Mucosa of rectum (tissue), 2 donors: ENCODE measurements at regions not wholly inside any gene's neighbourhood (a gene's known extent, or its start where the extent isn't known, plus 50 kb on each side); places are given as distances from the start of the nearest gene placed in this dataset.

Experiments used
- H3K27ac ChIP-seq, 2 donors: one replicate each; pipeline ENCODE4 v1.7.0; 2013; ENCODE audit warnings: inconsistent platforms in 2 of 2, low read depth in 2 of 2, low read length in 2 of 2
- H3K27me3 ChIP-seq, 2 donors: one replicate each; pipeline ENCODE4 v1.7.0; 2013; ENCODE audit warnings: low read length in 2 of 2; ENCODE audit not compliant: control insufficient read depth in 2 of 2, insufficient read depth in 2 of 2
- H3K36me3 ChIP-seq, 2 donors: one replicate each; pipeline ENCODE4 v1.7.0; 2013; ENCODE audit warnings: low read length in 2 of 2; ENCODE audit not compliant: control insufficient read depth in 2 of 2, insufficient read depth in 2 of 2
- H3K4me1 ChIP-seq, 2 donors: one replicate each; pipeline ENCODE4 v1.7.0; 2013; ENCODE audit warnings: low read length in 2 of 2, mild to moderate bottlenecking in 1 of 2; ENCODE audit not compliant: control insufficient read depth in 2 of 2, insufficient read depth in 2 of 2
- H3K4me3 ChIP-seq, 2 donors: one replicate each; pipeline ENCODE4 v1.7.0; 2013; ENCODE audit warnings: low read length in 2 of 2
- H3K9ac ChIP-seq, 2 donors: one replicate each; pipeline ENCODE4 v1.7.0; 2013; ENCODE audit warnings: low read length in 2 of 2, low read depth in 1 of 2, mild to moderate bottlenecking in 1 of 2
- H3K9me3 ChIP-seq, 2 donors: one replicate each; pipeline ENCODE4 v1.7.0; 2013; ENCODE audit warnings: low read length in 2 of 2; ENCODE audit not compliant: control insufficient read depth in 2 of 2
- donor health status: healthy.
- donor health status: Normal muscosa, but diverticular disease.

DNA sequence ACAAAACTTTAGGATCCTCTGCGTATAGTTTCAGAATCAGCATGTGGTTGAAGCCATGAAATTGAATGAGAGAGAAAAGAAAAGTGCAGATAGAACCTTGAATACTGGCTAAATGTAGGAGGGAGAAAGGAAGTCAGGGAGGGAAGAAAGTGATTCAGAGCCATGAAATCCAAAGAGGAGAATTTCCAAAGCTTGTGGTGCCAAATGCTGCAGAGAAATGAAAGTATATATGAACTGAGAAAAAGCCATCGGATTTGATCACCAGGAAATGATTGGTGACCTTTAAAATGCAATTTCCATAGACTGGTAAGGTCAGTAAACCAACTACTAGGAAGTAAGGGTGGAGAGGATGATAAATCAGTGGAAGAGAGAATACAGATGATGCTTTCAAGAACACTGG, 142.3 kb downstream of the TFAP2A start:
- Histone ChIP-seq H3K9me3 (no peaks in the 10 kb centered on the region), H3K27ac (no peak overlapping the region), H3K27me3 (peaks cover 4 to 7% of the 10 kb centered on the region in 2 donors), H3K4me3 (no peak overlapping the region), H3K4me1 (no peaks in the 10 kb centered on the region), H3K36me3 (no peaks in the 10 kb centered on the region), H3K9ac (no peak overlapping the region)

GRCh38 chr6:10271982-10272381, 142.9 kb downstream of the TFAP2A start:
- H3K4me3 ChIP-seq: no peak overlapping the region
- H3K36me3 ChIP-seq: no peaks in the 10 kb centered on the region
- H3K27ac ChIP-seq: no peak overlapping the region
- no peak overlapping the region for H3K9ac ChIP-seq
- H3K27me3 ChIP-seq: peaks cover 4 to 7% of the 10 kb centered on the region in 2 donors
- no peaks in the 10 kb centered on the region for H3K4me1 ChIP-seq
- no peaks in the 10 kb centered on the region for H3K9me3 ChIP-seq

DNA sequence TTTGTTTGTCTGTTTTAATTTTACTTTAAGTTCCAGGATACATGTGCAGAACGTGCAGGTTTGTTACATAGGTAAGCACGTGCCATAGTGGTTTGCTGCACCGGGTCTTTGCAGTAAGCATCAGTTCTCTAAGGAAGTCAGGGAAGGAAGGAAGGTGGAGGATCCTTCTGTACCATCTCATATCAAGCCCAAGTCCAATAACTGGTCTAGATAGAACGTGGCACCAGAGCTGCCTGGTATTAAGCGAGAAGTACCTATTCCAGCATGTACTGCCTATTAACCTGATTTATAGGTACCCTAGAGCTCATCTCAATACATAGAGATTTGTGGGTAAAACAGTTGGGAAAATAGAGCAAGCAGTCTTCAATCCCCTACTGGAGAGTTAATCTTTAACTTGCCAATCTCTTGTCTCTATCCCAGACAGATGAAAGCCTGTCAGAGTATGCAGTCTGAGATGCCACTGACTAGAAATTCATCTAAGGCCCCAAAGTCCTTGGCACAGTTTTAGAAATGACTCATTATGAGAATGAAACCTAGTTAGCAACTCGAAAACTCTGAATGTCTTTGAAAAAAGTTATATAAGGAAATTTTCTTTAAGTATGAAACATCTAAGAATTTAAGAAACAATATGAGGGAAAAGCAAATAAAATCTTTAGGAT, 144.9 kb downstream of the TFAP2A start:
- Histone ChIP-seq H3K27me3 (peaks cover 4 to 7% of the 10 kb centered on the region in 2 donors), H3K4me1 (no peaks in the 10 kb centered on the region), H3K9ac (no peak overlapping the region), H3K4me3 (no peak overlapping the region), H3K9me3 (no peaks in the 10 kb centered on the region), H3K36me3 (no peaks in the 10 kb centered on the region), H3K27ac (no peak overlapping the region)

GRCh38 chr6:10268611-10269310, 146.1 kb downstream of the TFAP2A start:
- Histone ChIP-seq H3K36me3 (no peaks in the 10 kb centered on the region), H3K9me3 (no peaks in the 10 kb centered on the region), H3K27me3 (peaks cover 4 to 7% of the 10 kb centered on the region in 2 donors), H3K27ac (no peak overlapping the region), H3K4me3 (no peak overlapping the region), H3K9ac (no peak overlapping the region), H3K4me1 (no peaks in the 10 kb centered on the region)

GRCh38 chr6:10268111-10268510, 146.8 kb downstream of the TFAP2A start:
- Histone ChIP-seq H3K36me3 (no peaks in the 10 kb centered on the region), H3K4me3 (no peak overlapping the region), H3K9me3 (no peaks in the 10 kb centered on the region), H3K27ac (no peak overlapping the region), H3K4me1 (no peaks in the 10 kb centered on the region), H3K27me3 (peaks cover 4 to 7% of the 10 kb centered on the region in 2 donors), H3K9ac (no peak overlapping the region)

DNA sequence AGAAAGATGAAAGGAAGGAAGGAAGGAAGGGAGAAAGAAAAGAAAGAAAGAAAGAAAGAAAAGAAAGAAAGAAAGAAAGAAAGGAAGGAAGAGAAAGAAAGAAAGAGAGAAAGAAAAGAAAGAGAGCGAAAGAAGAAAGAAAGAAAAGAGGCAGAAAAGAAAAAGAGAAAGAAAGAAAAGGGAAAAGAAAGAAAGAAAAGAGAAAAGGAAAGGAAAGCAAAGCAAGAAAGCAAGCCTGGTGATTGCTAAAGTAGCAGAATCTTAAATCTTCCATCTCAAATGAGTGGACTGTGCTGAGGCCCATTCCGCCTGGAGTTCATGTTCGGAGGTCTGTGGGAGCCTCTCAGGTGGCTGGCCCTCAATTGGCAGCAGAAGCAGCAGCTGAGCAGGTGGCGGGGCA, 148.4 kb downstream of the TFAP2A start:
- Histone ChIP-seq H3K4me1 (no peaks in the 10 kb centered on the region), H3K36me3 (no peaks in the 10 kb centered on the region), H3K4me3 (no peak overlapping the region), H3K9ac (no peak overlapping the region), H3K27me3 (peaks cover 4 to 5% of the 10 kb centered on the region in 2 donors), H3K27ac (no peak overlapping the region), H3K9me3 (no peaks in the 10 kb centered on the region)

DNA sequence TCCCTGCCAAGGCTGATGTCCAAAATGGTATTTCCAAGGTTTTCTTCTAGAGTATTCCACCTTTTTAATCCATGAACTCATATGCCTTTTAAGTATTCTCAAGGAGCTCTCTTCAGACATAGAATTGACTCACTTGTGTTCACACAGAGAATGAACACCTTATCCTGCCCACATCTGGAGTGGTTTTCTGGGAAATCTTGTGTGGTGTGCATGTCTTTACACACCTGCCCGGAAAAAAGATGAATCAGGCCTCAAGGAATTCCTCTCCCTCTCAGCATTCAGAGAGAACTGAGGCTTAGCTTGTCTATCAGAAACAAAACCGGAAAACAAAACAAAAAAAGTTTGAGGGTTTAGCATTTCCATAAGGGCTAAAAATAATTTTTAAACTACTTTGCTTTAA, 148.8 kb downstream of the TFAP2A start:
- peaks cover 4 to 5% of the 10 kb centered on the region in 2 donors for H3K27me3 ChIP-seq
- H3K36me3 ChIP-seq: no peaks in the 10 kb centered on the region
- H3K4me1 ChIP-seq: no peaks in the 10 kb centered on the region
- H3K9me3 ChIP-seq: no peaks in the 10 kb centered on the region
- no peak overlapping the region for H3K4me3 ChIP-seq
- H3K9ac ChIP-seq: no peak overlapping the region
- H3K27ac ChIP-seq: no peak overlapping the region

DNA sequence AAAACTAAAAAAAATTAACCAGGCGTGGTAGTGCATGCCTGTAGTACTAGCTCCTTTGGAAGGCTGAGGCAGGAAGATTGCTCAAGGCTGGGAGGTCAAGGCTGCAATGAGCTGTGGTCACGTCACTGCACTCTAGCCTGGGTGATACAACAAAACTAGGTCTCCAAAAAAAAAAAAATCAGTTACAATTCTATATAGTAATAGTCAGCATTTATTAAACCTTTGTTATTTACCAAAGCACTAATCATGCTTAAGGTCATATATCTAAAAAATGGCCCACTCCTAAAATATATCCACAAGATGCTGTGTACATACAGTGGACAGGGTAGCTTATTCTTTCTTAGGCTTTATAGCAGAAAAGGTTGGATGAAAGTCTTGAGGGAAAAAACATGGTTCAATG, 152.4 kb downstream of the TFAP2A start:
- Histone ChIP-seq H3K9ac (no peak overlapping the region), H3K9me3 (no peaks in the 10 kb centered on the region), H3K4me3 (no peak overlapping the region), H3K36me3 (no peaks in the 10 kb centered on the region), H3K4me1 (no peaks in the 10 kb centered on the region), H3K27me3 (no peaks in the 10 kb centered on the region), H3K27ac (no peak overlapping the region)

- no peaks in the 10 kb centered on the region for H3K4me1 ChIP-seq
- no peaks in the 10 kb centered on the region for H3K36me3 ChIP-seq
- H3K9ac ChIP-seq: no peak overlapping the region
- no peaks in the 10 kb centered on the region for H3K9me3 ChIP-seq
- H3K27me3 ChIP-seq: no peaks in the 10 kb centered on the region
- no peak overlapping the region for H3K27ac ChIP-seq
- H3K4me3 ChIP-seq: no peak overlapping the region
Measured at GRCh38 chr6:10259671-10260070, 155.2 kb downstream of the TFAP2A start.

- Histone ChIP-seq H3K9ac (no peak overlapping the region), H3K27ac (no peak overlapping the region), H3K4me3 (no peak overlapping the region), H3K9me3 (no peaks in the 10 kb centered on the region), H3K36me3 (no peaks in the 10 kb centered on the region), H3K4me1 (no peaks in the 10 kb centered on the region), H3K27me3 (no peaks in the 10 kb centered on the region)
Measured at GRCh38 chr6:10258341-10258740, 156.5 kb downstream of the TFAP2A start.
